ENCODE measurements at regions not wholly inside any gene's neighbourhood (a gene's known extent, or its start where the extent isn't known, plus 50 kb on each side); places are given as distances from the start of the nearest gene placed in this dataset.

- DNase-seq = no peak
These were observed 308.8 kb downstream of the MAP2K6 start for GRCh38 chr17:69723316-69723715.

- DNase-seq = no peak
These were observed 309.2 kb downstream of the MAP2K6 start for GRCh38 chr17:69723741-69724140.

GRCh38 chr17:69724238-69724637 is 309.7 kb downstream of the MAP2K6 start:
- no peak for DNase-seq

GRCh38 chr17:69725146-69725545 is 310.6 kb downstream of the MAP2K6 start:
- no peak for DNase-seq

GRCh38 chr17:69728816-69729215 is 314.3 kb downstream of the MAP2K6 start:
- no peak for DNase-seq

GRCh38 chr17:69729944-69730343 is 315.4 kb downstream of the MAP2K6 start:
- no peak for DNase-seq

- DNase-seq = no peak
These were observed 317.9 kb downstream of the MAP2K6 start for GRCh38 chr17:69732272-69732918.

GRCh38 chr17:69733171-69734012 is 318.9 kb downstream of the MAP2K6 start:
- no peak for DNase-seq

- DNase-seq = no peak
These were observed 320.2 kb downstream of the MAP2K6 start for GRCh38 chr17:69734656-69735055.

- DNase-seq = no peak
These were observed 320.8 kb downstream of the MAP2K6 start for GRCh38 chr17:69735285-69735684.

- DNase-seq = no peak
These were observed 328.6 kb downstream of the MAP2K6 start for GRCh38 chr17:69743091-69743490.

GRCh38 chr17:69744512-69745070 is 330.1 kb downstream of the MAP2K6 start:
- DNase-seq = no peak

GRCh38 chr17:69749911-69750310 is 325.1 kb upstream of the KCNJ16 start:
- no peak for DNase-seq

- no peak for DNase-seq
These were observed 317.2 kb upstream of the KCNJ16 start for GRCh38 chr17:69757688-69758430.

- no peak for DNase-seq
These were observed 314.5 kb upstream of the KCNJ16 start for GRCh38 chr17:69760562-69760961.

GRCh38 chr17:69761011-69761410 is 314.0 kb upstream of the KCNJ16 start:
- DNase-seq = no peak

- DNase-seq = no peak
These were observed 313.2 kb upstream of the KCNJ16 start for GRCh38 chr17:69761767-69762321.

- no peak for DNase-seq
These were observed 312.7 kb upstream of the KCNJ16 start for GRCh38 chr17:69762359-69762758.

- DNase-seq = no peak
These were observed 312.3 kb upstream of the KCNJ16 start for GRCh38 chr17:69762766-69763165.

GRCh38 chr17:69763503-69763902 is 311.5 kb upstream of the KCNJ16 start:
- DNase-seq = no peak

- no peak for DNase-seq
These were observed 310.9 kb upstream of the KCNJ16 start for GRCh38 chr17:69764146-69764545.

- DNase-seq = no peak
These were observed 306.0 kb upstream of the KCNJ16 start for GRCh38 chr17:69769050-69769449.

- peak; percentile 7 for DNase-seq
These were observed 301.9 kb upstream of the KCNJ16 start for GRCh38 chr17:69773081-69773480.

All from NCI-H187 treated with DMSO at 0.1 percent for 48 hours (cell line).